ENCODE measurements at regions not wholly inside any gene's neighbourhood (a gene's known extent, or its start where the extent isn't known, plus 50 kb on each side); places are given as distances from the start of the nearest gene placed in this dataset.

- no peak overlapping the region for H3K4me3 ChIP-seq (replicated peaks; ENCODE audit: low read depth, low read length)
These were observed 61.6 kb downstream of the CCR1 start for GRCh38 chr3:46146548-46146947.

DNA sequence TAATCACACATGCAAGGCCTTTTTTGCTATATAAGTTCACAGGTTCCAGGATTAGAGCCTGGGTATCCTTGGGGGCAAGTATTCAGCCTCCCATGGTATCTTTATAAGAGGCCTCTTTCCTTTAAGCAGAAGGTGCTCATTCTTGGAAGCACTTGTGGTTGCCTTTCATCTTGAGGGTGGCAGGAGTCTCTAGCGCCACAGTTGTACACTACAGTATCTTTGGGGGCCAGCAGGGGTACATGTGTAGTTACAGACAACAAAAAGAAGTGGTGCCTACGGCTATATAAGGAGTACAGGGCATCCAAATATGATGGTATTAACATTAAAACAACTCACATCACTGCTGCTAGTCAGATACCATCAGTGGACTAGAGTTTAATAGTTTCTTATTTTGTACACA, 62.1 kb downstream of the CCR1 start:
- H3K4me3 ChIP-seq (replicated peaks; ENCODE audit: low read depth, low read length) = no peak overlapping the region
- no peak for TF ChIP-seq CTCF (IDR thresholded peaks at IDR 0.05; ENCODE audit: low read depth, low read length, missing control alignments)
- DNase-seq (ENCODE audit: extremely low read depth, low read depth) = no peak

More at GRCh38 chr3:46146548-46146947, 61.6 kb downstream of the CCR1 start:
- no peak for TF ChIP-seq CTCF (IDR thresholded peaks at IDR 0.05; ENCODE audit: low read depth, low read length, missing control alignments)
- no peak for DNase-seq (ENCODE audit: extremely low read depth, low read depth)

DNA sequence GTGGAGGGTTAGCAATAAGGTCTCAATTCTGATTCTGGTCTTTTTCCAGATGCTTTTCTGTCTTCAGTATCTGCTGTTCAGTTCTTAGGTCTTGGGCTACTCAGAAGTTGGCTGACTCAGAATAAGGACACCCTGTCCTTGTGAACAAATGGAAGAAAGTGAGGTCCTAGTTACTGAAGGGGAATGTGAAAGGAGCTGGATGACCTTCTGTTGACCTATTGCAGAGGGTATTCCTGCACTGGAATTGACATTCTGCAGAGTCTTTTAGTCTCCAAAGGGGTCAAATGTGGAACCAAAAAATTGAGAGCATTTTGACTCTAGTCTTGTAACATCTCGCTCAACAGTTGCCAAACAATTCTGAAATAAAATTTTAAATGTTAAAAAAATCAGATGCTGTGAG, 63.0 kb downstream of the CCR1 start:
- H3K4me3 ChIP-seq (replicated peaks; ENCODE audit: low read depth, low read length) = no peak overlapping the region
- no peak for DNase-seq (ENCODE audit: extremely low read depth, low read depth)
- TF ChIP-seq CTCF (IDR thresholded peaks at IDR 0.05; ENCODE audit: low read depth, low read length, missing control alignments) = no peak

- no peak for TF ChIP-seq CTCF (IDR thresholded peaks at IDR 0.05; ENCODE audit: low read depth, low read length, missing control alignments)
- DNase-seq (ENCODE audit: extremely low read depth, low read depth) = no peak
- no peak overlapping the region for H3K4me3 ChIP-seq (replicated peaks; ENCODE audit: low read depth, low read length)
These were observed 64.1 kb downstream of the CCR1 start for GRCh38 chr3:46143951-46144473.

GRCh38 chr3:46141813-46142212, 66.3 kb downstream of the CCR1 start:
- no peak for TF ChIP-seq CTCF (IDR thresholded peaks at IDR 0.05; ENCODE audit: low read depth, low read length, missing control alignments)
- no peak for DNase-seq (ENCODE audit: extremely low read depth, low read depth)
- no peak overlapping the region for H3K4me3 ChIP-seq (replicated peaks; ENCODE audit: low read depth, low read length)

- DNase-seq (ENCODE audit: extremely low read depth, low read depth) = no peak
These were observed 69.5 kb downstream of the CCR1 start for GRCh38 chr3:46138581-46138980.

More at GRCh38 chr3:46138581-46138980, 69.5 kb downstream of the CCR1 start:
- TF ChIP-seq CTCF (IDR thresholded peaks at IDR 0.05; ENCODE audit: low read depth, low read length, missing control alignments) = no peak
- H3K4me3 ChIP-seq (replicated peaks; ENCODE audit: low read depth, low read length) = no peak overlapping the region

All from HFF-Myc (cell line).